Neural progenitor cell (in vitro differentiated cells): ENCODE measurements at regions not wholly inside any gene's neighbourhood (a gene's known extent, or its start where the extent isn't known, plus 50 kb on each side); places are given as distances from the start of the nearest gene placed in this dataset.

ENCODE experiments used
- CTCF ChIP-seq: fragments of 200-600 bp; sonication (generic); IDR thresholded peaks from 2 replicates; pipeline ENCODE4 v1.5.1; 2017; ENCODE audit warnings: antibody characterized with exemption, mild to moderate bottlenecking
- EZH2 ChIP-seq: fragments of 200-600 bp; sonication (generic); IDR thresholded peaks from 2 replicates; pipeline ENCODE4 v1.6.1; 2017; ENCODE audit warnings: antibody characterized with exemption, mild to moderate bottlenecking, moderate library complexity

GRCh38 chr4:4697584-4697983, 155.7 kb upstream of the STX18 start:
- no peak for TF ChIP-seq CTCF
- no peak for TF ChIP-seq EZH2
